Gastroesophageal sphincter (tissue), 4 donors: ENCODE measurements at regions not wholly inside any gene's neighbourhood (a gene's known extent, or its start where the extent isn't known, plus 50 kb on each side); places are given as distances from the start of the nearest gene placed in this dataset.

Experiments used
- ATAC-seq: fragments of 150-250 bp; one replicate; pipeline ENCODE4 v1.9.1; 2016; ENCODE audit warnings: mild to moderate bottlenecking, moderate library complexity
- H3K27ac ChIP-seq, 4 donors: fragments of 200-600 bp; sonication (generic) in 3 of 4; 1 replicate in 3 of 4; 2 replicates in 1 of 4; pipeline ENCODE4 v1.5.1; 2016 to 2019
- H3K27me3 ChIP-seq: fragments of 200-600 bp; sonication (generic); one replicate; pipeline ENCODE4 v1.5.1; 2019
- H3K36me3 ChIP-seq, 2 donors: fragments of 200-600 bp; sonication (generic); one replicate each; pipeline ENCODE4 v1.5.1; 2019; ENCODE audit warnings: control low read depth in 1 of 2
- H3K4me1 ChIP-seq, 3 donors: fragments of 200-600 bp; sonication (generic); 1 replicate in 2 of 3; 2 replicates in 1 of 3; pipeline ENCODE4 v1.5.1; 2016 to 2019; ENCODE audit warnings: control low read depth in 2 of 3
- H3K4me3 ChIP-seq, 2 donors: fragments of 200-600 bp; sonication (generic); one replicate each; pipeline ENCODE4 v1.5.1; 2019; ENCODE audit warnings: mild to moderate bottlenecking in 1 of 2, moderate library complexity in 1 of 2
- H3K9me3 ChIP-seq, 3 donors: fragments of 200-600 bp; sonication (generic); one replicate each; pipeline ENCODE4 v1.5.1; 2017 to 2019; ENCODE audit warnings: control low read depth in 2 of 3
- CTCF ChIP-seq, 4 experiments: fragments of 200-600 bp in 2 of 4; fragments of 450-650 bp in 2 of 4; sonication (generic) in 1 of 4; IDR thresholded peaks; one replicate each; pipeline ENCODE4 v1.5.1; 2017 to 2019; ENCODE audit warnings: antibody characterized with exemption in 4 of 4, mild to moderate bottlenecking in 2 of 4, moderate library complexity in 2 of 4
- EP300 ChIP-seq: sonication (generic); formaldehyde crosslinking; IDR thresholded peaks from one replicate; pipeline ENCODE4 v1.6.1; 2017; ENCODE audit warnings: antibody characterized with exemption, mild to moderate bottlenecking
- POLR2A ChIP-seq, 2 donors: fragments of 450-650 bp; IDR thresholded peaks; one replicate each; pipeline ENCODE4 v1.6.1; 2017; ENCODE audit warnings: antibody characterized with exemption in 2 of 2, mild to moderate bottlenecking in 2 of 2, moderate library complexity in 1 of 2
- POLR2AphosphoS5 ChIP-seq: sonication (generic); formaldehyde crosslinking; IDR thresholded peaks from one replicate; pipeline ENCODE4 v1.6.1; 2017; ENCODE audit warnings: antibody characterized with exemption
- WGBS, 2 donors: methylation state at CpG; one replicate each; pipeline ENCODE4 v1.1.5; 2018; ENCODE audit warnings: low coverage in 1 of 2; 5-methylcytosine and 5-hydroxymethylcytosine counted together

GRCh38 chr16:82345318-82345717 lies 175.3 kb upstream of the MPHOSPH6 start:
- WGBS, 2 donors: 64 to 100% methylated on average over 2 of the region's 2 CpGs

GRCh38 chr16:82344157-82344556 lies 174.1 kb upstream of the MPHOSPH6 start:
- Histone ChIP-seq H3K36me3 (no peaks in the 10 kb centered on the region), H3K4me1 (no peaks in the 10 kb centered on the region), H3K27me3 (no peaks in the 10 kb centered on the region), H3K4me3 (no peak overlapping the region), H3K9me3 (peaks cover 0 to 6% (median 0%) of the 10 kb centered on the region in 3 donors), H3K27ac (no peak overlapping the region)
- TF ChIP-seq POLR2AphosphoS5: no peak
- TF ChIP-seq CTCF (IDR thresholded peaks at IDR 0.05): peak in 2 of 4 experiments; percentile 34 to 55
- ATAC-seq: no peak
- 70% methylated on average over 1 of the region's 4 CpGs; no CpG with 5 or more reads in 1 of the 2 donors for WGBS, 2 donors

More at GRCh38 chr16:82345318-82345717, 175.3 kb upstream of the MPHOSPH6 start:
- Histone ChIP-seq H3K36me3 (no peaks in the 10 kb centered on the region), H3K27me3 (no peaks in the 10 kb centered on the region), H3K9me3 (peaks cover 0 to 6% (median 0%) of the 10 kb centered on the region in 3 donors), H3K27ac (no peak overlapping the region), H3K4me3 (no peak overlapping the region), H3K4me1 (no peaks in the 10 kb centered on the region)
- no peak for TF ChIP-seq EP300
- no peak for TF ChIP-seq CTCF (IDR thresholded peaks at IDR 0.05)
- TF ChIP-seq POLR2AphosphoS5: no peak
- no peak for TF ChIP-seq POLR2A (IDR thresholded peaks at IDR 0.05)
- ATAC-seq: no peak

GRCh38 chr16:82341146-82341669 lies 171.2 kb upstream of the MPHOSPH6 start:
- no peak overlapping the region for H3K4me3 ChIP-seq
- ATAC-seq: no peak
- no peaks in the 10 kb centered on the region for H3K36me3 ChIP-seq
- peaks cover 0 to 6% (median 0%) of the 10 kb centered on the region in 3 donors for H3K9me3 ChIP-seq
- WGBS, 2 donors: 44 to 93% methylated on average over 2 to 4 of the region's 4 CpGs
- no peaks in the 10 kb centered on the region for H3K27me3 ChIP-seq
- H3K4me1 ChIP-seq: no peaks in the 10 kb centered on the region
- no peak overlapping the region for H3K27ac ChIP-seq
- no peak for TF ChIP-seq POLR2A (IDR thresholded peaks at IDR 0.05)
- no peak for TF ChIP-seq EP300
- no peak for TF ChIP-seq CTCF (IDR thresholded peaks at IDR 0.05)
- no peak for TF ChIP-seq POLR2AphosphoS5

GRCh38 chr16:82340531-82340930 lies 170.5 kb upstream of the MPHOSPH6 start:
- no peak for ATAC-seq
- no peaks in the 10 kb centered on the region for H3K4me1 ChIP-seq
- WGBS, 2 donors: 44 to 61% methylated on average over 4 of the region's 4 CpGs
- H3K9me3 ChIP-seq: peaks cover 0 to 6% (median 0%) of the 10 kb centered on the region in 3 donors
- no peaks in the 10 kb centered on the region for H3K36me3 ChIP-seq
- no peak overlapping the region for H3K4me3 ChIP-seq
- H3K27ac ChIP-seq: no peak overlapping the region
- no peaks in the 10 kb centered on the region for H3K27me3 ChIP-seq
- TF ChIP-seq EP300: no peak
- TF ChIP-seq CTCF (IDR thresholded peaks at IDR 0.05): no peak
- no peak for TF ChIP-seq POLR2AphosphoS5
- TF ChIP-seq POLR2A (IDR thresholded peaks at IDR 0.05): no peak

- ATAC-seq: no peak
- Histone ChIP-seq H3K4me1 (no peaks in the 10 kb centered on the region), H3K27me3 (peaks cover 1% of the 10 kb centered on the region), H3K9me3 (peaks cover 0 to 6% (median 0%) of the 10 kb centered on the region in 3 donors), H3K4me3 (no peak overlapping the region), H3K36me3 (no peaks in the 10 kb centered on the region), H3K27ac (no peak overlapping the region)
- 53 to 55% methylated on average over 3 of the region's 3 CpGs for WGBS, 2 donors
- TF ChIP-seq POLR2A (IDR thresholded peaks at IDR 0.05) (no peak), POLR2AphosphoS5 (no peak), CTCF (IDR thresholded peaks at IDR 0.05) (no peak), EP300 (no peak)
These were observed 167.3 kb upstream of the MPHOSPH6 start for GRCh38 chr16:82337355-82337754.
